ENCODE measurements at regions not wholly inside any gene's neighbourhood (a gene's known extent, or its start where the extent isn't known, plus 50 kb on each side); places are given as distances from the start of the nearest gene placed in this dataset.
A peak's percentile ranks its signal among the peaks of the same experiment; 100 is the strongest.

- TF ChIP-seq ZNF324 (tag by site-specific recombination; IDR thresholded peaks at IDR 0.05) = no peak
- no peak for TF ChIP-seq SCRT2 (tag by site-specific recombination; IDR thresholded peaks at IDR 0.05)
- TF ChIP-seq ZNF704 (tag by site-specific recombination; IDR thresholded peaks at IDR 0.05) = no peak
- TF ChIP-seq ZEB2 (tag by site-specific recombination; IDR thresholded peaks at IDR 0.05) = no peak
- TF ChIP-seq ZNF416 (tag by site-specific recombination; IDR thresholded peaks at IDR 0.05) = no peak
- TF ChIP-seq, protein P1, sequence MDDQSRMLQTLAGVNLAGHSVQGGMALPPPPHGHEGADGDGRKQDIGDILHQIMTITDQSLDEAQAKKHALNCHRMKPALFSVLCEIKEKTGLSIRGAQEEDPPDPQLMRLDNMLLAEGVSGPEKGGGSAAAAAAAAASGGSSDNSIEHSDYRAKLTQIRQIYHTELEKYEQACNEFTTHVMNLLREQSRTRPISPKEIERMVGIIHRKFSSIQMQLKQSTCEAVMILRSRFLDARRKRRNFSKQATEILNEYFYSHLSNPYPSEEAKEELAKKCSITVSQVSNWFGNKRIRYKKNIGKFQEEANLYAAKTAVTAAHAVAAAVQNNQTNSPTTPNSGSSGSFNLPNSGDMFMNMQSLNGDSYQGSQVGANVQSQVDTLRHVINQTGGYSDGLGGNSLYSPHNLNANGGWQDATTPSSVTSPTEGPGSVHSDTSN (CRISPR knock-in tag; IDR thresholded peaks at IDR 0.05) = no peak
- no peak for TF ChIP-seq ZNF548 (tag by site-specific recombination; IDR thresholded peaks at IDR 0.05)
- TF ChIP-seq ZNF747 (tag by site-specific recombination; IDR thresholded peaks at IDR 0.05) = no peak
- no peak for TF ChIP-seq ZNF133 (tag by site-specific recombination; IDR thresholded peaks at IDR 0.05)
- no peak for TF ChIP-seq ZNF707 (tag by site-specific recombination; IDR thresholded peaks at IDR 0.05)
- TF ChIP-seq, protein P2, sequence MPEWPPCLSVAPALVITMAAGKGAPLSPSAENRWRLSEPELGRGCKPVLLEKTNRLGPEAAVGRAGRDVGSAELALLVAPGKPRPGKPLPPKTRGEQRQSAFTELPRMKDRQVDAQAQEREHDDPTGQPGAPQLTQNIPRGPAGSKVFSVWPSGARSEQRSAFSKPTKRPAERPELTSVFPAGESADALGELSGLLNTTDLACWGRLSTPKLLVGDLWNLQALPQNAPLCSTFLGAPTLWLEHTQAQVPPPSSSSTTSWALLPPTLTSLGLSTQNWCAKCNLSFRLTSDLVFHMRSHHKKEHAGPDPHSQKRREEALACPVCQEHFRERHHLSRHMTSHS (tag by site-specific recombination; IDR thresholded peaks at IDR 0.05) = no peak
- TF ChIP-seq ZFP37 (tag by site-specific recombination; IDR thresholded peaks at IDR 0.05) = no peak
- no peak for TF ChIP-seq ZNF792 (tag by site-specific recombination; IDR thresholded peaks at IDR 0.05)
- TF ChIP-seq, protein P3, sequence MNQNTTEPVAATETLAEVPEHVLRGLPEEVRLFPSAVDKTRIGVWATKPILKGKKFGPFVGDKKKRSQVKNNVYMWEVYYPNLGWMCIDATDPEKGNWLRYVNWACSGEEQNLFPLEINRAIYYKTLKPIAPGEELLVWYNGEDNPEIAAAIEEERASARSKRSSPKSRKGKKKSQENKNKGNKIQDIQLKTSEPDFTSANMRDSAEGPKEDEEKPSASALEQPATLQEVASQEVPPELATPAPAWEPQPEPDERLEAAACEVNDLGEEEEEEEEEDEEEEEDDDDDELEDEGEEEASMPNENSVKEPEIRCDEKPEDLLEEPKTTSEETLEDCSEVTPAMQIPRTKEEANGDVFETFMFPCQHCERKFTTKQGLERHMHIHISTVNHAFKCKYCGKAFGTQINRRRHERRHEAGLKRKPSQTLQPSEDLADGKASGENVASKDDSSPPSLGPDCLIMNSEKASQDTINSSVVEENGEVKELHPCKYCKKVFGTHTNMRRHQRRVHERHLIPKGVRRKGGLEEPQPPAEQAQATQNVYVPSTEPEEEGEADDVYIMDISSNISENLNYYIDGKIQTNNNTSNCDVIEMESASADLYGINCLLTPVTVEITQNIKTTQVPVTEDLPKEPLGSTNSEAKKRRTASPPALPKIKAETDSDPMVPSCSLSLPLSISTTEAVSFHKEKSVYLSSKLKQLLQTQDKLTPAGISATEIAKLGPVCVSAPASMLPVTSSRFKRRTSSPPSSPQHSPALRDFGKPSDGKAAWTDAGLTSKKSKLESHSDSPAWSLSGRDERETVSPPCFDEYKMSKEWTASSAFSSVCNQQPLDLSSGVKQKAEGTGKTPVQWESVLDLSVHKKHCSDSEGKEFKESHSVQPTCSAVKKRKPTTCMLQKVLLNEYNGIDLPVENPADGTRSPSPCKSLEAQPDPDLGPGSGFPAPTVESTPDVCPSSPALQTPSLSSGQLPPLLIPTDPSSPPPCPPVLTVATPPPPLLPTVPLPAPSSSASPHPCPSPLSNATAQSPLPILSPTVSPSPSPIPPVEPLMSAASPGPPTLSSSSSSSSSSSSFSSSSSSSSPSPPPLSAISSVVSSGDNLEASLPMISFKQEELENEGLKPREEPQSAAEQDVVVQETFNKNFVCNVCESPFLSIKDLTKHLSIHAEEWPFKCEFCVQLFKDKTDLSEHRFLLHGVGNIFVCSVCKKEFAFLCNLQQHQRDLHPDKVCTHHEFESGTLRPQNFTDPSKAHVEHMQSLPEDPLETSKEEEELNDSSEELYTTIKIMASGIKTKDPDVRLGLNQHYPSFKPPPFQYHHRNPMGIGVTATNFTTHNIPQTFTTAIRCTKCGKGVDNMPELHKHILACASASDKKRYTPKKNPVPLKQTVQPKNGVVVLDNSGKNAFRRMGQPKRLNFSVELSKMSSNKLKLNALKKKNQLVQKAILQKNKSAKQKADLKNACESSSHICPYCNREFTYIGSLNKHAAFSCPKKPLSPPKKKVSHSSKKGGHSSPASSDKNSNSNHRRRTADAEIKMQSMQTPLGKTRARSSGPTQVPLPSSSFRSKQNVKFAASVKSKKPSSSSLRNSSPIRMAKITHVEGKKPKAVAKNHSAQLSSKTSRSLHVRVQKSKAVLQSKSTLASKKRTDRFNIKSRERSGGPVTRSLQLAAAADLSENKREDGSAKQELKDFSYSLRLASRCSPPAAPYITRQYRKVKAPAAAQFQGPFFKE (tag by site-specific recombination; IDR thresholded peaks at IDR 0.05; ENCODE audit: borderline replicate concordance) = no peak
- Histone ChIP-seq H3K9me3 (ENCODE audit: control insufficient read depth, insufficient read depth, low read depth, low read length) (peaks cover 3% of the 10 kb centered on the region), H3K4me3 (ENCODE audit: low read depth, low read length) (no peak overlapping the region), H3K4me1 (ENCODE audit: control insufficient read depth, insufficient read depth, low read length) (no peaks in the 10 kb centered on the region), H3K36me3 (ENCODE audit: control insufficient read depth in 2 of 2, insufficient read depth in 1 of 2, low read length in 2 of 2) (no peaks in the 10 kb centered on the region), H3K27ac (ENCODE audit: extremely low read depth, low read depth, low read length) (no peak overlapping the region)
- ChIA-PET POLR2A (no interaction called here), CTCF (no interaction called here)
Measured at GRCh38 chr19:34588249-34588648, 88.7 kb downstream of the SCGB2B2 start.

GRCh38 chr19:34580408-34580807, 96.6 kb downstream of the SCGB2B2 start:
- CTCF ChIA-PET = no interaction called here
- TF ChIP-seq ZNF366 (tag by site-specific recombination; conservative IDR thresholded peaks at IDR 0.05) = peak; percentile 50
- peak; percentile 60; the same call in 1 of the 2 replicates for TF ChIP-seq PRDM1 (tag by site-specific recombination; IDR thresholded peaks at IDR 0.05)
- TF ChIP-seq, protein P3 (tag by site-specific recombination; IDR thresholded peaks at IDR 0.05; ENCODE audit: borderline replicate concordance) = no peak
- POLR2A ChIA-PET = no interaction called here

More at GRCh38 chr19:34580408-34580807, 96.6 kb downstream of the SCGB2B2 start:
- Histone ChIP-seq H3K4me3 (ENCODE audit: low read depth, low read length) (no peak overlapping the region), H3K27ac (ENCODE audit: extremely low read depth, low read depth, low read length) (no peak overlapping the region), H3K4me1 (ENCODE audit: control insufficient read depth, insufficient read depth, low read length) (no peaks in the 10 kb centered on the region), H3K9me3 (ENCODE audit: control insufficient read depth, insufficient read depth, low read depth, low read length) (peaks cover under 1% of the 10 kb centered on the region; the same call in 1 of the 2 replicates), H3K36me3 (ENCODE audit: control insufficient read depth in 2 of 2, insufficient read depth in 1 of 2, low read length in 2 of 2) (no peaks in the 10 kb centered on the region)
